ENCODE measurements at regions not wholly inside any gene's neighbourhood (a gene's known extent, or its start where the extent isn't known, plus 50 kb on each side); places are given as distances from the start of the nearest gene placed in this dataset.

DNA sequence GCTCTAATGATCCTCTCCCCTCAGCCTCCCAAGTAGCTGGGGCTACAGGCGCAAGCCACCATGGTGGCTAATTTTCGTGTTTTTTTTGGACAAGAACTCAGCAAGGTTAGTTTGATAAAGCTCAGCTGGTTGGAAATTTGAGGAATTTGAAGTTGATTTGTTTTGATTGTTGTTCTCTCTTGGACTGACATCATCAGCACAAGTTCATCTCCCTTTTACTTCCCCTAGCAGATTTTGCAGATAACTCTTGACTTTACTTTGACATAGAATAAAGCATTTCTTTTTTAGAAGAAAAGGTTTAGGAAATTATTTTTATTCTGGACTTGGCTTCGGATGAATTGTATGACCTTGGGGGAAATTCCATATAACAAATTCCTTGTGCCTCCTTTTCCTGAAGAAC lies 74.9 kb upstream of the DLX2 start:
- Histone ChIP-seq H3K36me3 (ENCODE audit: control insufficient read depth, insufficient read depth, low read length) (no peaks in the 10 kb centered on the region), H3K9me3 (ENCODE audit: control insufficient read depth, insufficient read depth, low read depth, low read length) (no peaks in the 10 kb centered on the region), H3K27ac (ENCODE audit: low read length) (no peak overlapping the region), H3K4me3 (ENCODE audit: low read depth in 2 of 2, low read length in 2 of 2) (no peak overlapping the region), H3K4me1 (ENCODE audit: control insufficient read depth, insufficient read depth, low read length) (no peaks in the 10 kb centered on the region; the same call in 1 of the 2 replicates), H3K27me3 (ENCODE audit: control insufficient read depth, insufficient read depth, low read length) (no peaks in the 10 kb centered on the region)
- BruUV-seq (replicated peaks) = no TSS peak
- no peak for ATAC-seq
- intact Hi-C loops (cut with micrococcal nuclease; ENCODE audit: unreplicated experiment) = no loop called here
- DNase-seq (ENCODE audit: low read depth, low spot score) = no peak
- TF ChIP-seq, protein P1, sequence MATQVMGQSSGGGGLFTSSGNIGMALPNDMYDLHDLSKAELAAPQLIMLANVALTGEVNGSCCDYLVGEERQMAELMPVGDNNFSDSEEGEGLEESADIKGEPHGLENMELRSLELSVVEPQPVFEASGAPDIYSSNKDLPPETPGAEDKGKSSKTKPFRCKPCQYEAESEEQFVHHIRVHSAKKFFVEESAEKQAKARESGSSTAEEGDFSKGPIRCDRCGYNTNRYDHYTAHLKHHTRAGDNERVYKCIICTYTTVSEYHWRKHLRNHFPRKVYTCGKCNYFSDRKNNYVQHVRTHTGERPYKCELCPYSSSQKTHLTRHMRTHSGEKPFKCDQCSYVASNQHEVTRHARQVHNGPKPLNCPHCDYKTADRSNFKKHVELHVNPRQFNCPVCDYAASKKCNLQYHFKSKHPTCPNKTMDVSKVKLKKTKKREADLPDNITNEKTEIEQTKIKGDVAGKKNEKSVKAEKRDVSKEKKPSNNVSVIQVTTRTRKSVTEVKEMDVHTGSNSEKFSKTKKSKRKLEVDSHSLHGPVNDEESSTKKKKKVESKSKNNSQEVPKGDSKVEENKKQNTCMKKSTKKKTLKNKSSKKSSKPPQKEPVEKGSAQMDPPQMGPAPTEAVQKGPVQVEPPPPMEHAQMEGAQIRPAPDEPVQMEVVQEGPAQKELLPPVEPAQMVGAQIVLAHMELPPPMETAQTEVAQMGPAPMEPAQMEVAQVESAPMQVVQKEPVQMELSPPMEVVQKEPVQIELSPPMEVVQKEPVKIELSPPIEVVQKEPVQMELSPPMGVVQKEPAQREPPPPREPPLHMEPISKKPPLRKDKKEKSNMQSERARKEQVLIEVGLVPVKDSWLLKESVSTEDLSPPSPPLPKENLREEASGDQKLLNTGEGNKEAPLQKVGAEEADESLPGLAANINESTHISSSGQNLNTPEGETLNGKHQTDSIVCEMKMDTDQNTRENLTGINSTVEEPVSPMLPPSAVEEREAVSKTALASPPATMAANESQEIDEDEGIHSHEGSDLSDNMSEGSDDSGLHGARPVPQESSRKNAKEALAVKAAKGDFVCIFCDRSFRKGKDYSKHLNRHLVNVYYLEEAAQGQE (IDR thresholded peaks at IDR 0.05; ENCODE audit: insufficient read depth in 1 of 2, low read depth in 2 of 2, low read length in 1 of 2) = no peak
- TF ChIP-seq TCF7L2 (IDR thresholded peaks at IDR 0.05; ENCODE audit: low read depth, low read length) = no peak
- TF ChIP-seq, protein P2, sequence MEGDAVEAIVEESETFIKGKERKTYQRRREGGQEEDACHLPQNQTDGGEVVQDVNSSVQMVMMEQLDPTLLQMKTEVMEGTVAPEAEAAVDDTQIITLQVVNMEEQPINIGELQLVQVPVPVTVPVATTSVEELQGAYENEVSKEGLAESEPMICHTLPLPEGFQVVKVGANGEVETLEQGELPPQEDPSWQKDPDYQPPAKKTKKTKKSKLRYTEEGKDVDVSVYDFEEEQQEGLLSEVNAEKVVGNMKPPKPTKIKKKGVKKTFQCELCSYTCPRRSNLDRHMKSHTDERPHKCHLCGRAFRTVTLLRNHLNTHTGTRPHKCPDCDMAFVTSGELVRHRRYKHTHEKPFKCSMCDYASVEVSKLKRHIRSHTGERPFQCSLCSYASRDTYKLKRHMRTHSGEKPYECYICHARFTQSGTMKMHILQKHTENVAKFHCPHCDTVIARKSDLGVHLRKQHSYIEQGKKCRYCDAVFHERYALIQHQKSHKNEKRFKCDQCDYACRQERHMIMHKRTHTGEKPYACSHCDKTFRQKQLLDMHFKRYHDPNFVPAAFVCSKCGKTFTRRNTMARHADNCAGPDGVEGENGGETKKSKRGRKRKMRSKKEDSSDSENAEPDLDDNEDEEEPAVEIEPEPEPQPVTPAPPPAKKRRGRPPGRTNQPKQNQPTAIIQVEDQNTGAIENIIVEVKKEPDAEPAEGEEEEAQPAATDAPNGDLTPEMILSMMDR (IDR thresholded peaks at IDR 0.05) = no peak
- TF ChIP-seq SIN3A (IDR thresholded peaks at IDR 0.05; ENCODE audit: borderline replicate concordance, insufficient read depth, low read depth, low read length) = no peak
- no peak for TF ChIP-seq POLR2AphosphoS5 (IDR thresholded peaks at IDR 0.05; ENCODE audit: low read depth, low read length)
- in situ Hi-C loops (cut with HindIII; ENCODE audit: low pct_unique_long_range_greater_than_20kb, low sequenced_read_pairs) = no loop called here
- ChIA-PET POLR2A (interaction anchor here (0.6 kb wide), 1 partner anchor 265 kb away, joined by 3 read pairs; no protein-coding TSS in a partner anchor), CTCF (no interaction called here)

DNA sequence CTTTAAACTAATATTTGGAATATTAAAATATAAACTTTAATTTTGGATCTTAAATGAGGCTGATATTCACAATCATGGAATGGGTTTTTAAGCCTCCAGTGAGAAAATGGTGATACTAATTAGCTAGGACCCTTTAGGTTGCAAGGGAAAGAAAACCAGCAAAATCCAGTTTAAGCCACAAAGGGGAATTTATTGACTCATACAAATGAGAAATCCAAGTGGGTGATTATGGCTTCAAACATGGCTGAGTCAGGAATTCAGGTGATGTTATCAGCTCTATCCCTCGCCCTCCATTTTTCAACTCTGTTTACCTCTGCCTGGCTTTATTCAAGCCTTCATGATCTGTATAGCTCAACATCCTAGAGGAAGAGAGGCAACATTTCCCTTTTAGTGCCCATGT lies 75.3 kb upstream of the DLX2 start:
- Histone ChIP-seq H3K4me3 (ENCODE audit: low read depth in 2 of 2, low read length in 2 of 2) (no peak overlapping the region), H3K36me3 (ENCODE audit: control insufficient read depth, insufficient read depth, low read length) (no peaks in the 10 kb centered on the region), H3K27ac (ENCODE audit: low read length) (no peak overlapping the region), H3K9me3 (ENCODE audit: control insufficient read depth, insufficient read depth, low read depth, low read length) (no peaks in the 10 kb centered on the region), H3K27me3 (ENCODE audit: control insufficient read depth, insufficient read depth, low read length) (no peaks in the 10 kb centered on the region), H3K4me1 (ENCODE audit: control insufficient read depth, insufficient read depth, low read length) (no peaks in the 10 kb centered on the region; the same call in 1 of the 2 replicates)
- in situ Hi-C loops (cut with HindIII; ENCODE audit: low pct_unique_long_range_greater_than_20kb, low sequenced_read_pairs) = no loop called here
- no peak for ATAC-seq
- DNase-seq (ENCODE audit: low read depth, low spot score) = no peak
- intact Hi-C loops (cut with micrococcal nuclease; ENCODE audit: unreplicated experiment) = no loop called here
- no peak for TF ChIP-seq TCF7L2 (IDR thresholded peaks at IDR 0.05; ENCODE audit: low read depth, low read length)
- no peak for TF ChIP-seq SIN3A (IDR thresholded peaks at IDR 0.05; ENCODE audit: borderline replicate concordance, insufficient read depth, low read depth, low read length)
- TF ChIP-seq, protein P2 (IDR thresholded peaks at IDR 0.05) = no peak
- no peak for TF ChIP-seq POLR2AphosphoS5 (IDR thresholded peaks at IDR 0.05; ENCODE audit: low read depth, low read length)
- TF ChIP-seq, protein P1 (IDR thresholded peaks at IDR 0.05; ENCODE audit: insufficient read depth in 1 of 2, low read depth in 2 of 2, low read length in 1 of 2) = no peak
- ChIA-PET POLR2A (interaction anchor here (0.6 kb wide), 1 partner anchor 264 kb away, joined by 3 read pairs; no protein-coding TSS in a partner anchor), CTCF (interaction anchor here (0.5 kb wide), 1 partner anchor 915 kb away, joined by 8 read pairs; no protein-coding TSS in a partner anchor)
- BruUV-seq (replicated peaks) = no TSS peak

Data from Panc1 (cell line).